NT2/D1 (cell line): ENCODE measurements at regions not wholly inside any gene's neighbourhood (a gene's known extent, or its start where the extent isn't known, plus 50 kb on each side); places are given as distances from the start of the nearest gene placed in this dataset.
"Not testable (repeated sequence)": the region's sequence is repeated elsewhere in the genome, so short reads cannot be mapped to it uniquely, and the experiment has no call there.

ENCODE experiments used
- DNase-seq: peaks from one replicate; pipeline ENCODE4 v3.0.0-alpha.2; 2011; ENCODE audit warnings: low read depth, low spot score
- H3K27me3 ChIP-seq: 2 replicates; pipeline ENCODE4 v1.6.0; 2011; ENCODE audit warnings: mild to moderate bottlenecking; ENCODE audit not compliant: insufficient read length, insufficient read depth
- H3K36me3 ChIP-seq: 2 replicates; pipeline ENCODE4 v1.6.1; 2011; ENCODE audit warnings: mild to moderate bottlenecking, low read length, mixed read lengths; ENCODE audit not compliant: insufficient read depth, insufficient read length
- H3K4me1 ChIP-seq: 2 replicates; pipeline ENCODE4 v1.5.1; 2011; ENCODE audit not compliant: insufficient read depth, insufficient read length
- H3K4me3 ChIP-seq: 2 replicates; pipeline ENCODE4 v1.5.1; 2011; ENCODE audit warnings: low read depth; ENCODE audit not compliant: insufficient read length
- H3K9ac ChIP-seq: 2 replicates; pipeline ENCODE4 v1.6.0; 2011; ENCODE audit warnings: low read depth; ENCODE audit not compliant: insufficient read length
- H3K9me3 ChIP-seq: 2 replicates; pipeline ENCODE4 v1.5.1; 2011; ENCODE audit warnings: mild to moderate bottlenecking, low read length; ENCODE audit not compliant: insufficient read depth
- SUZ12 ChIP-seq: IDR thresholded peaks from 2 replicates; pipeline ENCODE4 v1.6.1; 2011; ENCODE audit not compliant: insufficient read length, insufficient read depth; ENCODE audit errors: extremely low read depth
- YY1 ChIP-seq: IDR thresholded peaks from 2 replicates; pipeline ENCODE4 v1.6.1; 2011; ENCODE audit not compliant: insufficient read length, insufficient read depth
- ZNF274 ChIP-seq: IDR thresholded peaks from 2 replicates; pipeline ENCODE4 v1.6.1; 2011; ENCODE audit warnings: mild to moderate bottlenecking, low read depth, low read length

GRCh38 chr6:130611366-130611765, 215.8 kb upstream of the SMLR1 start:
- H3K9ac ChIP-seq: no peak overlapping the region
- no peaks in the 10 kb centered on the region for H3K4me1 ChIP-seq
- no peaks in the 10 kb centered on the region for H3K27me3 ChIP-seq
- no peak for TF ChIP-seq ZNF274
- no peak for TF ChIP-seq YY1
- no peak for TF ChIP-seq SUZ12
- DNase-seq: no peak
- H3K4me3 ChIP-seq: no peak overlapping the region
- H3K9me3 ChIP-seq: no peaks in the 10 kb centered on the region
- no peaks in the 10 kb centered on the region for H3K36me3 ChIP-seq

DNA sequence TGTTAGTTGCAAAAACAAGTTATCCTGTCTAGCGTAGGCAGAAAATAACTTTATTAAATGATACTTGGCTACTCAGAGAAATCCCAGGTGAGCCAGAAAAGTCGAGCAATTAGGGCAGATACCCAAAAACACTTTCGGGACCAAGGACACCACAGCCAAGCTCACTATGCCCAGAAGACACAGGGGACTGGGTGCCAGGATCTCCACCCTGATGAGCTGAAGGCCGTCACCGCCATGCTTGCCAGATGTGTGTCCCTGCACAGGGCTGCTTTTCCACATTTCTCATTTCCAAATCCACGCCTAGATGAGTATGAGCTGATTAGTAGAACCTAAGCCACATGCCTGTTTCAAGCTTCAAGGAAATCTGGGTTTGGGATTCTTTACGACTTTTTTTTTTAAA, 214.0 kb upstream of the SMLR1 start:
- no peak overlapping the region for H3K9ac ChIP-seq
- no peak for DNase-seq
- no peaks in the 10 kb centered on the region for H3K4me1 ChIP-seq
- TF ChIP-seq ZNF274: no peak
- TF ChIP-seq SUZ12: no peak
- TF ChIP-seq YY1: no peak
- no peaks in the 10 kb centered on the region for H3K9me3 ChIP-seq
- no peaks in the 10 kb centered on the region for H3K27me3 ChIP-seq
- H3K36me3 ChIP-seq: no peaks in the 10 kb centered on the region
- H3K4me3 ChIP-seq: no peak overlapping the region

- TF ChIP-seq YY1: no peak
- no peak for TF ChIP-seq ZNF274
- TF ChIP-seq SUZ12: no peak
- no peak overlapping the region for H3K4me3 ChIP-seq
- no peaks in the 10 kb centered on the region for H3K36me3 ChIP-seq
- H3K9me3 ChIP-seq: no peaks in the 10 kb centered on the region
- no peaks in the 10 kb centered on the region for H3K4me1 ChIP-seq
- no peaks in the 10 kb centered on the region for H3K27me3 ChIP-seq
- DNase-seq: no peak
- no peak overlapping the region for H3K9ac ChIP-seq
Measured at GRCh38 chr6:130615816-130616215, 211.4 kb upstream of the SMLR1 start.

GRCh38 chr6:130617658-130618057, 209.5 kb upstream of the SMLR1 start:
- Histone ChIP-seq H3K9me3 (no peaks in the 10 kb centered on the region), H3K4me1 (no peaks in the 10 kb centered on the region), H3K36me3 (no peaks in the 10 kb centered on the region), H3K27me3 (no peaks in the 10 kb centered on the region), H3K4me3 (no peak overlapping the region), H3K9ac (no peak overlapping the region)
- TF ChIP-seq SUZ12 (no peak), YY1 (no peak), ZNF274 (no peak)
- no peak for DNase-seq

GRCh38 chr6:130618806-130619205, 208.4 kb upstream of the SMLR1 start:
- not testable (repeated sequence) for H3K4me3 ChIP-seq, H3K9me3 ChIP-seq, DNase-seq, H3K27me3 ChIP-seq, H3K4me1 ChIP-seq, H3K36me3 ChIP-seq, H3K9ac ChIP-seq

DNA sequence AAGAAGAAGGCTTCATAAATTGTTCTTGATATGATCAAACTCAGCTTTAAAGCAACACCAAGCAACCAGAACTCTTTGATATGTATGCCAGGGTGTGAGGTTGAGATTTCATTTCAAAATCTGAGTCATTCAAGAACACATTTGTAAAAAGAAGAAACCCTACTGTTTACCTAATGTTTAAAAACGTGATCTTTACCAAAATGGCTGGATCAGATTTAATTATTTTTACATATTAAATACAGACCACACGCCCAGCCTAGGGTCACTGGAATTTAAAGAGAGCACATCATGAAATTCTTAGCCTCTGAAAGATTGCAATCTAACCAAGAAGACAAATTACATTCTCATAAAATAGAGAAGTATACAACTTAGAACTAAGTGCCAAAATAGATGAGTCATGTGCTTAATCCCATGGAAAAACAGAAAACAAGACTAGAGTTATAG, 206.8 kb upstream of the SMLR1 start:
- no peak for DNase-seq
- no peaks in the 10 kb centered on the region for H3K4me1 ChIP-seq
- no peaks in the 10 kb centered on the region for H3K9me3 ChIP-seq
- H3K4me3 ChIP-seq: no peak overlapping the region
- TF ChIP-seq YY1: no peak
- TF ChIP-seq SUZ12: no peak
- no peak for TF ChIP-seq ZNF274
- H3K9ac ChIP-seq: no peak overlapping the region
- no peaks in the 10 kb centered on the region for H3K27me3 ChIP-seq
- no peaks in the 10 kb centered on the region for H3K36me3 ChIP-seq

DNA sequence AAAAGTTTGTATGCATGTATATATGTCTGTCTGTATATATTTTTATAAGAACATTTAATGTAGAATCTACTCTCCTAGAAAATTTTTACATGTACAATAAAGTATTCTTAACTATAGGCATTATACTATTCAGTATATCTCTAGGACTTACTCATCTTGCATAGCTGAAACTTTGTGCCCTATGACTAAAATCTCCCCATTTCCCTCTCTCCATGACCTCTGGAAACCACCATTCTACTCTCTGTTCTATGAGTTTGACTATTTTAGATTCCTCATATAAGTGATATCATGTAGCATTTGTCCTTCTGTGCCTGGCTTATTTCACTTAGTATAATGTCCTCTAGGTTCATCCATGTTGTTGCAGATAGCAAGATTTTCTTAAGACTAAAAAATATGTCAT, 205.1 kb upstream of the SMLR1 start:
- no peak for TF ChIP-seq YY1
- TF ChIP-seq SUZ12: no peak
- no peak for TF ChIP-seq ZNF274
- H3K4me3 ChIP-seq: no peak overlapping the region
- no peaks in the 10 kb centered on the region for H3K9me3 ChIP-seq
- H3K4me1 ChIP-seq: no peaks in the 10 kb centered on the region
- no peaks in the 10 kb centered on the region for H3K27me3 ChIP-seq
- no peak for DNase-seq
- H3K36me3 ChIP-seq: no peaks in the 10 kb centered on the region
- H3K9ac ChIP-seq: no peak overlapping the region

GRCh38 chr6:130624046-130624445, 203.2 kb upstream of the SMLR1 start:
- no peaks in the 10 kb centered on the region for H3K27me3 ChIP-seq
- no peak overlapping the region for H3K4me3 ChIP-seq
- no peak for DNase-seq
- H3K36me3 ChIP-seq: no peaks in the 10 kb centered on the region
- no peak overlapping the region for H3K9ac ChIP-seq
- no peak for TF ChIP-seq SUZ12
- TF ChIP-seq ZNF274: no peak
- no peak for TF ChIP-seq YY1
- H3K4me1 ChIP-seq: no peaks in the 10 kb centered on the region
- no peaks in the 10 kb centered on the region for H3K9me3 ChIP-seq
